Stimulated activated CD4-positive, alpha-beta T cell treated with anti-CD3 and anti-CD28 coated beads, TNF-alpha, amount 100 ng/mL, for 48 hours (primary cell): ENCODE measurements at regions not wholly inside any gene's neighbourhood (a gene's known extent, or its start where the extent isn't known, plus 50 kb on each side); places are given as distances from the start of the nearest gene placed in this dataset.
"Not testable (repeated sequence)": the region's sequence is repeated elsewhere in the genome, so short reads cannot be mapped to it uniquely, and the experiment has no call there.

Source experiments
- DNase-seq, 3 donors: peaks; one replicate each; pipeline ENCODE4 v3.0.0-alpha.2; 2020; ENCODE audit warnings: low read depth in 3 of 3

GRCh38 chr11:88061111-88061510, 114.1 kb downstream of the RAB38 start:
- DNase-seq = no peak

- DNase-seq = no peak
Measured at GRCh38 chr11:88059326-88059725, 115.9 kb downstream of the RAB38 start.

GRCh38 chr11:88051396-88051795, 123.8 kb downstream of the RAB38 start:
- no peak for DNase-seq

GRCh38 chr11:88050247-88050646, 125.0 kb downstream of the RAB38 start:
- DNase-seq = no peak

- not testable (repeated sequence) for DNase-seq
Measured at GRCh38 chr11:88045288-88045687, 130.0 kb downstream of the RAB38 start.

GRCh38 chr11:88044658-88045057, 130.6 kb downstream of the RAB38 start:
- DNase-seq = not testable (repeated sequence)

GRCh38 chr11:88043149-88043548, 132.1 kb downstream of the RAB38 start:
- DNase-seq = no peak

GRCh38 chr11:88042647-88043046, 132.6 kb downstream of the RAB38 start:
- DNase-seq = no peak

- no peak for DNase-seq
Measured at GRCh38 chr11:88042238-88042637, 133.0 kb downstream of the RAB38 start.

- DNase-seq = no peak
Measured at GRCh38 chr11:88041679-88042078, 133.6 kb downstream of the RAB38 start.

GRCh38 chr11:88040148-88040496, 135.1 kb downstream of the RAB38 start:
- DNase-seq = no peak

GRCh38 chr11:88039476-88040147, 135.6 kb downstream of the RAB38 start:
- DNase-seq = no peak

GRCh38 chr11:88038063-88038462, 137.2 kb downstream of the RAB38 start:
- DNase-seq = no peak

- DNase-seq = no peak
Measured at GRCh38 chr11:88036701-88037100, 138.5 kb downstream of the RAB38 start.

GRCh38 chr11:88035271-88035670, 140.0 kb downstream of the RAB38 start:
- DNase-seq = no peak

- DNase-seq = no peak
Measured at GRCh38 chr11:88017666-88018065, 157.6 kb downstream of the RAB38 start.

GRCh38 chr11:88016392-88017170, 158.7 kb downstream of the RAB38 start:
- DNase-seq = peak; percentile 17 to 33 (median 27)

GRCh38 chr11:88015170-88015569, 160.1 kb downstream of the RAB38 start:
- DNase-seq = no peak

GRCh38 chr11:88013508-88014065, 161.7 kb downstream of the RAB38 start:
- DNase-seq = no peak

- no peak for DNase-seq
Measured at GRCh38 chr11:88012456-88012855, 162.8 kb downstream of the RAB38 start.

GRCh38 chr11:87976009-87976408, 199.2 kb downstream of the RAB38 start:
- DNase-seq = no peak

GRCh38 chr11:87974797-87975196, 200.4 kb downstream of the RAB38 start:
- DNase-seq = no peak

GRCh38 chr11:87972133-87972532, 203.1 kb downstream of the RAB38 start:
- DNase-seq = no peak
